Left lung (tissue), 4 donors: ENCODE measurements at regions not wholly inside any gene's neighbourhood (a gene's known extent, or its start where the extent isn't known, plus 50 kb on each side); places are given as distances from the start of the nearest gene placed in this dataset.

ENCODE experiments used
- ATAC-seq: fragments of 200-7000 bp; cut with Tn5 transposase; one replicate; pipeline ENCODE4 v1.9.1; 2020; ENCODE audit warnings: moderate library complexity
- DNase-seq, 4 donors: peaks; one replicate each; pipeline ENCODE4 v3.0.0-alpha.2; 2013 to 2020
- H3K27ac ChIP-seq, 2 donors: fragments of 200-600 bp; sonication (generic) in 1 of 2; one replicate each; pipeline versions ENCODE4 v1.5.0 to v1.8.0; 2020 to 2021
- H3K27me3 ChIP-seq, 2 donors: fragments of 200-600 bp; sonication (generic) in 1 of 2; one replicate each; pipeline versions ENCODE4 v1.5.0 to v1.8.0; 2020 to 2021
- H3K36me3 ChIP-seq, 2 donors: fragments of 200-600 bp; sonication (generic) in 1 of 2; one replicate each; pipeline versions ENCODE4 v1.5.0 to v1.8.0; 2020 to 2021
- H3K4me1 ChIP-seq, 2 donors: fragments of 200-600 bp; one replicate each; pipeline ENCODE4 v1.8.0; 2021
- H3K4me3 ChIP-seq, 2 donors: fragments of 200-600 bp; sonication (generic) in 1 of 2; one replicate each; pipeline versions ENCODE4 v1.5.0 to v1.8.0; 2020 to 2021; ENCODE audit warnings: mild to moderate bottlenecking in 1 of 2
- H3K9me3 ChIP-seq, 2 donors: fragments of 200-600 bp; sonication (generic) in 1 of 2; one replicate each; pipeline versions ENCODE4 v1.5.0 to v1.8.0; 2020 to 2021
- intact Hi-C, 2 donors: fragments of 100-400 bp; cut with DNase I; formaldehyde crosslinking; loops; one replicate each; pipeline versions ENCODE4 v1.11.2 to v1.14.2; 2022
- TF ChIP-seq, protein P1 (sequence below), 2 donors: fragments of 200-600 bp; sonication (generic) in 1 of 2; IDR thresholded peaks; one replicate each; pipeline versions ENCODE4 v1.5.0 to v1.8.0; 2021; ENCODE audit warnings: antibody characterized with exemption in 2 of 2
- donor health status: DM: no; HTN: yes; CAD: no.
- donor health status: DM: no; HTN: no; CAD: no.

DNA sequence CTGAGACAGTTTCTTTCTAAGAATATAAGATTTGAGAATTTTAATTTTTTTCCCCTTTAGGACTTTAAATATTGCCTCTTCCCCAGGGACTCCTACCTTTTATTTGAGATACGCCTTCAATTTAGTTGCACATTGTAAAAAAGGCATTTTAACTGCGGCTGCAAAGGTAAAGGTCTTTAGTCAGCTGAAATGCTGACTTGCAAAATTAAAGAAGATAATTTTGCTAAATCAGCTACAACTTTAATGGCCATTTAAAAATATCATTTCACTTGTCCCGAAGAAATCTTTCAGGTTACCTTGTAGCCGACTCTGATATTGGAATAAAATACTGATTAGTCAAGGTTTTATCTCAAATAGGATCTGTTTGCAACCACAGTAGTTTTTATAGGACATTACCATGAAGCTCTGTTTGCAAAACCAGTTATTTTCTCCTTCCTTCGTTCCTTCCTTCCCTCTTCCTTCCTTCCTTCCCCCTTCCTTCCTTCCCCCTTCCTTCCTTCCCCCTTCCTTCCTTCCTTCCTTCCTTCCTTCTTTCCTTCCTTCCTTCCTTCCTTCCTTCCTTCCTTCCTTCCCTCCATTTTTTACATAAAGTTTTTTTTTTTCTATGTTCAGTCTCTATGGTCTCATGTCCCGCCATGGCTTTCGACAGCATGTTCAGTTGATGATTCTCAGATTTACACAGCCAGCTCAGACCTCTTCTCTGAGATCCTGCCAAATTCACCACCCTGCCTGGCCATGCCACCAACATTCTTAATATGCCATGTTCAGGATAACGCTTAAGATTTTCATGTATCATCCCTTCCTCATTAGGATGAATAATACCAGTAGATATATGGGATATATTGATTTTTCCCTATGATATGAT, 405.4 kb upstream of the PRKX start:
- DNase-seq = no peak
- H3K9me3 ChIP-seq = no peaks in the 10 kb centered on the region
- H3K27ac ChIP-seq = no peak overlapping the region

GRCh38 chrX:4110964-4111363, 397.5 kb upstream of the PRKX start:
- TF ChIP-seq, protein P1, sequence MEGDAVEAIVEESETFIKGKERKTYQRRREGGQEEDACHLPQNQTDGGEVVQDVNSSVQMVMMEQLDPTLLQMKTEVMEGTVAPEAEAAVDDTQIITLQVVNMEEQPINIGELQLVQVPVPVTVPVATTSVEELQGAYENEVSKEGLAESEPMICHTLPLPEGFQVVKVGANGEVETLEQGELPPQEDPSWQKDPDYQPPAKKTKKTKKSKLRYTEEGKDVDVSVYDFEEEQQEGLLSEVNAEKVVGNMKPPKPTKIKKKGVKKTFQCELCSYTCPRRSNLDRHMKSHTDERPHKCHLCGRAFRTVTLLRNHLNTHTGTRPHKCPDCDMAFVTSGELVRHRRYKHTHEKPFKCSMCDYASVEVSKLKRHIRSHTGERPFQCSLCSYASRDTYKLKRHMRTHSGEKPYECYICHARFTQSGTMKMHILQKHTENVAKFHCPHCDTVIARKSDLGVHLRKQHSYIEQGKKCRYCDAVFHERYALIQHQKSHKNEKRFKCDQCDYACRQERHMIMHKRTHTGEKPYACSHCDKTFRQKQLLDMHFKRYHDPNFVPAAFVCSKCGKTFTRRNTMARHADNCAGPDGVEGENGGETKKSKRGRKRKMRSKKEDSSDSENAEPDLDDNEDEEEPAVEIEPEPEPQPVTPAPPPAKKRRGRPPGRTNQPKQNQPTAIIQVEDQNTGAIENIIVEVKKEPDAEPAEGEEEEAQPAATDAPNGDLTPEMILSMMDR (IDR thresholded peaks at IDR 0.05) = no peak
- intact Hi-C loops = no loop called here
- no peaks in the 10 kb centered on the region for H3K27me3 ChIP-seq
- H3K27ac ChIP-seq = no peak overlapping the region
- H3K4me1 ChIP-seq = no peaks in the 10 kb centered on the region
- ATAC-seq = no peak
- H3K4me3 ChIP-seq = no peak overlapping the region
- H3K9me3 ChIP-seq = no peaks in the 10 kb centered on the region
- no peaks in the 10 kb centered on the region for H3K36me3 ChIP-seq
- no peak for DNase-seq

More for the DNA sequence above, 405.4 kb upstream of the PRKX start:
- H3K27me3 ChIP-seq = no peaks in the 10 kb centered on the region
- no peak for ATAC-seq
- intact Hi-C loops = no loop called here
- no peaks in the 10 kb centered on the region for H3K4me1 ChIP-seq
- no peaks in the 10 kb centered on the region for H3K36me3 ChIP-seq
- no peak overlapping the region for H3K4me3 ChIP-seq
- TF ChIP-seq, protein P1 (IDR thresholded peaks at IDR 0.05) = no peak

- no peak for ATAC-seq
Observed at GRCh38 chrX:4094926-4095325, 381.5 kb upstream of the PRKX start.

GRCh38 chrX:4091046-4091760, 377.8 kb upstream of the PRKX start:
- H3K27me3 ChIP-seq = no peaks in the 10 kb centered on the region
- no peak overlapping the region for H3K4me3 ChIP-seq
- TF ChIP-seq, protein P1 (IDR thresholded peaks at IDR 0.05) = no peak
- DNase-seq = no peak
- no peak for ATAC-seq
- no peak overlapping the region for H3K27ac ChIP-seq
- no peaks in the 10 kb centered on the region for H3K36me3 ChIP-seq
- H3K4me1 ChIP-seq = no peaks in the 10 kb centered on the region
- no peaks in the 10 kb centered on the region for H3K9me3 ChIP-seq
- intact Hi-C loops = no loop called here

More at GRCh38 chrX:4094926-4095325, 381.5 kb upstream of the PRKX start:
- intact Hi-C loops = no loop called here
- H3K4me1 ChIP-seq = no peaks in the 10 kb centered on the region
- no peak overlapping the region for H3K27ac ChIP-seq
- DNase-seq = no peak
- no peaks in the 10 kb centered on the region for H3K36me3 ChIP-seq
- no peaks in the 10 kb centered on the region for H3K27me3 ChIP-seq
- TF ChIP-seq, protein P1 (IDR thresholded peaks at IDR 0.05) = no peak
- H3K4me3 ChIP-seq = no peak overlapping the region
- H3K9me3 ChIP-seq = no peaks in the 10 kb centered on the region

GRCh38 chrX:4059893-4060292, 346.4 kb upstream of the PRKX start:
- Histone ChIP-seq H3K36me3 (no peaks in the 10 kb centered on the region), H3K27me3 (no peaks in the 10 kb centered on the region), H3K4me3 (no peak overlapping the region), H3K27ac (no peak overlapping the region), H3K9me3 (no peaks in the 10 kb centered on the region), H3K4me1 (no peaks in the 10 kb centered on the region)
- ATAC-seq (no peak), DNase-seq (no peak)
- intact Hi-C loops = no loop called here
- TF ChIP-seq, protein P1 (IDR thresholded peaks at IDR 0.05) = no peak
